BLaER1 treated with 17β-estradiol and CSF1 and Interleukin-3, amounts not matched to agents 10 nM and 100 nM (cell line): ENCODE measurements at regions not wholly inside any gene's neighbourhood (a gene's known extent, or its start where the extent isn't known, plus 50 kb on each side); places are given as distances from the start of the nearest gene placed in this dataset.

ENCODE experiments used
- H3K27ac ChIP-seq, 11 experiments: shearing (Covaris generic); formaldehyde crosslinking; 2 replicates each; pipeline ENCODE4 v1.8.1; 2022
- H3K27me3 ChIP-seq, 11 experiments: shearing (Covaris generic); formaldehyde crosslinking; 2 replicates each; pipeline ENCODE4 v1.8.1; 2022
- H3K36me3 ChIP-seq, 11 experiments: shearing (Covaris generic); formaldehyde crosslinking; 2 replicates each; pipeline ENCODE4 v1.8.1; 2022
- H3K4me1 ChIP-seq, 10 experiments: shearing (Covaris generic); formaldehyde crosslinking; 2 replicates each; pipeline ENCODE4 v1.8.1; 2022
- H3K4me2 ChIP-seq, 11 experiments: shearing (Covaris generic); formaldehyde crosslinking; 2 replicates each; pipeline ENCODE4 v1.8.1; 2022
- H3K4me3 ChIP-seq, 10 experiments: shearing (Covaris generic); formaldehyde crosslinking; 2 replicates each; pipeline ENCODE4 v1.8.1; 2022
- H3K9ac ChIP-seq, 11 experiments: shearing (Covaris generic); formaldehyde crosslinking; 2 replicates each; pipeline ENCODE4 v1.8.1; 2022
- H3K9me3 ChIP-seq, 11 experiments: shearing (Covaris generic); formaldehyde crosslinking; replicated peaks in 1 of 11; 2 replicates each; pipeline ENCODE4 v1.8.1; 2022
- H4K20me1 ChIP-seq, 11 experiments: shearing (Covaris generic); formaldehyde crosslinking; 2 replicates each; pipeline ENCODE4 v1.8.1; 2022
- Cebpa-rat ChIP-seq, 11 experiments: shearing (Covaris generic); IDR thresholded peaks; 2 replicates each; pipeline ENCODE4 v1.8.1; 2022

DNA sequence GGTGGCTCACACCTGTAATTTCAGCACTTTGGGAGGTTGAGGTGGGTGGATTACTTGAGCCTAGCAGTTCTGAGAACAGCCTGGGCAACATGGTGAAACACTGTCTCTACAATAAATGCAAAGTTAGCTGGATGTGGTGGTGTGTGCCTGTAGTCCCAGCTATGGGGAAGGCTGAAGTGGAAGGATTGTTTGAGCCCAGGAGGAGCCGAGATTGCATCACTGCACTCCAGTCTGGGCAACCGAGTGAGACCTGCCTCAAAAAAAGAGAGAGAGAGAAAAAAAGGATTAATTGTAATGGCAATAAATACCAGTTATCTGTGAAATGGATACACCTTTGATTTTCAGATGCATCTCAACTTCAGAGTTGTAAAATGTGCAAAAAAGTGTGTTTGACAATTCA, 58.8 kb downstream of the SPRY1 start:
- peak in 2 of 11 experiments; percentile 11 to 18; a peak in 1 of 22 replicates for TF ChIP-seq Cebpa-rat (IDR thresholded peaks at IDR 0.05)
- peak overlapping the region in 7 of 11 experiments; percentile 15 to 51 (median 36); a peak in 12 of 22 replicates for H3K4me2 ChIP-seq
- H3K4me3 ChIP-seq: no peak overlapping the region
- peaks cover 20 to 31% (median 28%) of the 10 kb centered on the region in 10 experiments for H3K4me1 ChIP-seq
- no peaks in the 10 kb centered on the region for H3K9me3 ChIP-seq
- H3K9ac ChIP-seq: no peak overlapping the region
- no peaks in the 10 kb centered on the region for H3K36me3 ChIP-seq
- peaks cover 0 to 3% (median 0%) of the 10 kb centered on the region in 11 experiments; a peak in 1 of 22 replicates for H4K20me1 ChIP-seq
- no peak overlapping the region for H3K27ac ChIP-seq
- H3K27me3 ChIP-seq: peaks cover 0 to 70% (median 4%) of the 10 kb centered on the region in 11 experiments; a peak in 8 of 22 replicates

GRCh38 chr4:123462007-123462406, 65.4 kb downstream of the SPRY1 start:
- no peak overlapping the region for H3K4me2 ChIP-seq
- H4K20me1 ChIP-seq: no peaks in the 10 kb centered on the region
- H3K36me3 ChIP-seq: no peaks in the 10 kb centered on the region
- TF ChIP-seq Cebpa-rat (IDR thresholded peaks at IDR 0.05): no peak
- peaks cover 0 to 58% (median 0%) of the 10 kb centered on the region in 11 experiments; a peak in 6 of 22 replicates for H3K27me3 ChIP-seq
- peaks cover 0 to 18% (median 12%) of the 10 kb centered on the region in 10 experiments; a peak in 16 of 20 replicates for H3K4me1 ChIP-seq
- H3K9ac ChIP-seq: no peak overlapping the region
- H3K9me3 ChIP-seq: no peaks in the 10 kb centered on the region
- no peak overlapping the region for H3K4me3 ChIP-seq
- H3K27ac ChIP-seq: no peak overlapping the region

DNA sequence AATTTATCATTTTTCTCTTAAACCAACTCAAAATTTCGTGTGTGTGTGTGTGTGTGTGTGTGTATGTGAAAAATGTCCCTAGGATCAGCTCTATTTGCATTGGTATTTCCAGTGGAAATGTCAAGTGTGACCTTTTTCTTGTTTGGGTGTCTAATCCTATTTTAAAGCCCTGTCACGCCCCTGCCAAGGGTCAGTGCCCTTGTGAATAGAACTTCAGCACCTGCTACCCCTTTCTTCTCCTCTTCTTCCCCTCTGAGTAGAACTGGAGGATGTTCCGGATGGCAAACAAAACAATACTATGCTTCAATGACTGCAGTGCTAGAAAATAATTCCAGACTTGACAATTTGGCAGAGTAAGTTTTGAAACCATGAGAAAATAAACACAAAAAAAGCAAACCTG, 67.3 kb downstream of the SPRY1 start:
- H3K9ac ChIP-seq: no peak overlapping the region

DNA sequence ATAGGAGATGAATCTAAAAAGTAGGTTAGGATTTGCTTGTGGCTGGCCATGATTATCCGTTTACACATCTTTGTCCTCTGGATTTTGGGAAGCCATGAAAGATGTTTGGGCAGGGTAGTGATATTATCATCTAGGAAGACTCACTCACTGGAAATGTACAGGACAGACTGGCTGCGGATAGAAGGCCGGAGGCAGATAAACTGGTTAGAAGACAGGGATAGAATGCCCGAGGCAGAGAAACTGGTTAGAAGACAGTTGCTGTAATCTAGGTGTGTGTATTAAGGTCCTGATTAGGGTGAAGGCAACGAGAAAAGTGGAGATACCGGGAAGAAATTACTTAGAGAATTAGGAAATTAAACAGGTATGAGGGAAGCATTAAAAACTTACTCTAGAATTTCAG, 68.8 kb downstream of the SPRY1 start:
- H3K36me3 ChIP-seq: no peaks in the 10 kb centered on the region
- H4K20me1 ChIP-seq: no peaks in the 10 kb centered on the region
- no peak overlapping the region for H3K9ac ChIP-seq
- no peaks in the 10 kb centered on the region for H3K9me3 ChIP-seq
- no peak overlapping the region for H3K27ac ChIP-seq
- H3K4me1 ChIP-seq: peaks cover 0 to 27% (median 10%) of the 10 kb centered on the region in 10 experiments; a peak in 13 of 20 replicates
- no peak for TF ChIP-seq Cebpa-rat (IDR thresholded peaks at IDR 0.05)
- H3K4me3 ChIP-seq: no peak overlapping the region
- peaks cover 0 to 47% (median 0%) of the 10 kb centered on the region in 11 experiments; a peak in 6 of 22 replicates for H3K27me3 ChIP-seq
- H3K4me2 ChIP-seq: no peak overlapping the region

More for the DNA sequence above, 67.3 kb downstream of the SPRY1 start:
- Histone ChIP-seq H3K36me3 (no peaks in the 10 kb centered on the region), H4K20me1 (no peaks in the 10 kb centered on the region), H3K4me2 (peak overlapping the region in 9 of 11 experiments; percentile 22 to 74 (median 48); a peak in 16 of 22 replicates), H3K27ac (no peak overlapping the region), H3K4me1 (peaks cover 0 to 18% (median 12%) of the 10 kb centered on the region in 10 experiments; a peak in 16 of 20 replicates), H3K9me3 (no peaks in the 10 kb centered on the region), H3K4me3 (no peak overlapping the region), H3K27me3 (peaks cover 0 to 53% (median 0%) of the 10 kb centered on the region in 11 experiments; a peak in 6 of 22 replicates)
- no peak for TF ChIP-seq Cebpa-rat (IDR thresholded peaks at IDR 0.05)

DNA sequence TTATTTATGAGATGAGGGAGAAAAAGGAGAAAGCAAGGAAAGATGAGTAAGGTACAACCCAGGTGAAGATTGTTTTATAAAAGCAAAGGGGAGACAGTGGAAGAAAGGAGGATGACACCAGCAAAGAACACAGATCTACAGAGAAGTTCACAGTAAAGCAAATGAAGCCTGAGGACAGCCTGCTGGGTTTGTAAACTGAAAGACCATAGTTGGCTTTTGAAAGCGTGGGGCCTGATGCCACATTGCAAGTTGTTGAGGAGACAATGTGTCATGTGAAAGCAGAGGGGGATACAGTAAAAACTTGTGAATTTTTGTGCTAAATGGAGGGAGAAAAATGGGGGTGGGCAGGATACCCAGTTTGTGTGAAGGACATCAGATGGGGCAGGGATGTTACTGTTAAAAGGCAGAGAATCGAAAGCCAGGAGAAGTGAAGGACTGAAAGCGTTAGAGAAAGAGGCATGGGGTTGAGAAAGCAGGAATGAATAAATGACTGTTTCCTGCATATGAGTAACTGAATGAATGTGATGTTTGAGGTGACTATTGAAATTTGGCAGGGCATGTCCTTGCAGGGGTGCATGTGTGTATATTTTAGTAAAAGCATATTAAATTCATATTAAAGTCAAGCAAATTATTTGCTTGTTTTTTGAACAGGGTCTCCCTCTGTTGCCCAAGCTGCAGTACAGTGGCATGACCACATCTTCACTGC, 69.6 kb downstream of the SPRY1 start:
- Histone ChIP-seq H3K9ac (no peak overlapping the region), H3K4me2 (no peak overlapping the region), H3K27ac (no peak overlapping the region), H3K4me3 (no peak overlapping the region), H3K9me3 (no peaks in the 10 kb centered on the region), H3K36me3 (no peaks in the 10 kb centered on the region), H3K27me3 (peaks cover 0 to 44% (median 0%) of the 10 kb centered on the region in 11 experiments; a peak in 6 of 22 replicates), H4K20me1 (no peaks in the 10 kb centered on the region), H3K4me1 (peaks cover 0 to 27% (median 10%) of the 10 kb centered on the region in 10 experiments; a peak in 13 of 20 replicates)
- TF ChIP-seq Cebpa-rat (IDR thresholded peaks at IDR 0.05): no peak

- Histone ChIP-seq H3K27ac (no peak overlapping the region), H3K36me3 (no peaks in the 10 kb centered on the region), H4K20me1 (no peaks in the 10 kb centered on the region), H3K4me2 (no peak overlapping the region), H3K4me3 (no peak overlapping the region), H3K9ac (no peak overlapping the region), H3K9me3 (no peaks in the 10 kb centered on the region), H3K4me1 (peaks cover 0 to 22% (median 9%) of the 10 kb centered on the region in 10 experiments; a peak in 13 of 20 replicates), H3K27me3 (peaks cover 0 to 29% (median 0%) of the 10 kb centered on the region in 11 experiments; a peak in 6 of 22 replicates)
- TF ChIP-seq Cebpa-rat (IDR thresholded peaks at IDR 0.05): no peak
Measured at GRCh38 chr4:123468479-123469031, 72.0 kb downstream of the SPRY1 start.

DNA sequence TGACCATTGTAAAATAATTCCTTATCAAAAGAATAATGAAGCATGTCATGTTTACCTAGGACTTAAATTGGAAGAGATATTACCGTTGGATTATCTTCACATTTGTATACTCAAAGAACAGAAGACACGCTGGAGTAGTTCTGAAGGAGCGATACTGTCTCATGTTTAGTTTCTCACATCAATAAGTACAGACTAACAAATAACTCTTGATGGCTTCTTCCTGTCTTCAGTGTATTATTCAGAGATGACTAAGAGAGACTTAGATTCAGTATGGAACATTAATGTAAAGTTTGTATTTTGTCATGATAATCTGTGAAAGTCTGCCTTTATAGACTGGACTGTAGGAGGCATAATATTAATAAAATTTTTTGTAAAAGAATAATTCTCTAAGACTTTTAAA, 72.7 kb downstream of the SPRY1 start:
- Histone ChIP-seq H3K9ac (no peak overlapping the region), H4K20me1 (no peaks in the 10 kb centered on the region), H3K27me3 (peaks cover 0 to 22% (median 0%) of the 10 kb centered on the region in 11 experiments; a peak in 6 of 22 replicates), H3K4me3 (no peak overlapping the region), H3K4me2 (no peak overlapping the region), H3K9me3 (no peaks in the 10 kb centered on the region), H3K36me3 (no peaks in the 10 kb centered on the region), H3K27ac (no peak overlapping the region), H3K4me1 (peaks cover 0 to 15% (median 3%) of the 10 kb centered on the region in 10 experiments; a peak in 9 of 20 replicates)
- TF ChIP-seq Cebpa-rat (IDR thresholded peaks at IDR 0.05): no peak

DNA sequence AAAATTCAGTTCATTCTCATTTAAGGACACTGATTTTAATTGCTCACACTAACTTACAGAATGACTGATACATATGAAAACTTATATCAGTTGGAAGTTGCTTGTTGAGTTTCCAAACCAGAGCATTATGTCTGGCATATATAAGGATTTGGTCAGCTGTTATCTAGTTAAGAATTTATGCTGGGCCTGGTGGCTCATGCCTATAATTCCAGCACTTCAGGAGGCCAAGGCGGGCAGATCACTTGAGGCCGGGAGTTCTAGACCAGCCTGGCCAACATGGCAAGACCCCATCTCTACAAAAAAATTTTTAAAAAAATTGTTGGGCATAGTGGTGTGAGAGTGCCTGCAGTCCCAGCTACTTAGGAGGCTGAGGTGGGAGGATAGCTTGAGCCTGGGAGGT, 73.1 kb downstream of the SPRY1 start:
- no peak overlapping the region for H3K4me3 ChIP-seq
- H3K4me1 ChIP-seq: peaks cover 0 to 11% (median under 1%) of the 10 kb centered on the region in 10 experiments; a peak in 3 of 20 replicates
- H3K27me3 ChIP-seq: peaks cover 0 to 19% (median 0%) of the 10 kb centered on the region in 11 experiments; a peak in 6 of 22 replicates
- H3K9ac ChIP-seq: no peak overlapping the region
- H3K4me2 ChIP-seq: no peak overlapping the region
- H4K20me1 ChIP-seq: no peaks in the 10 kb centered on the region
- H3K36me3 ChIP-seq: no peaks in the 10 kb centered on the region
- no peak for TF ChIP-seq Cebpa-rat (IDR thresholded peaks at IDR 0.05)
- H3K27ac ChIP-seq: no peak overlapping the region
- H3K9me3 ChIP-seq: no peaks in the 10 kb centered on the region

DNA sequence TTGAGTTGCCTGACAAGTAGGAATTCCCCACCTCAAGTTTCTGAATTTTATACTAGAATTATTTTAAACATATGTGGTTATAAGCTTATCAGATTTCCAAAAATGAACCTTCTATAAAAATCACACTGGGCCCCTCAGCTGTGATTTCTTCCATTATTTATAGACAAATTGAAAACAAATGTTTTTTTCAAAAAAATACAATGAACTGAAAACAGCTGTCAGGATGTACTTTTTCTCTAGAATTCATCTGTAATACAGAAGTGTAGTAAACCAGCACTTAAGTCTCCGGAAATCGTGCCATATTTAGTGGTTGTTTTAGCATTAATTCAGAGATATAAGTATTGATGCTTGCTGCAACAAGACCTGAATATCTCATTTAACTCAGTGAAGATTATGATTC, 74.0 kb downstream of the SPRY1 start:
- H3K27me3 ChIP-seq: peaks cover 0 to 13% (median 0%) of the 10 kb centered on the region in 11 experiments; a peak in 6 of 22 replicates
- TF ChIP-seq Cebpa-rat (IDR thresholded peaks at IDR 0.05): no peak
- no peak overlapping the region for H3K9ac ChIP-seq
- no peaks in the 10 kb centered on the region for H3K9me3 ChIP-seq
- H4K20me1 ChIP-seq: no peaks in the 10 kb centered on the region
- no peak overlapping the region for H3K4me3 ChIP-seq
- H3K36me3 ChIP-seq: no peaks in the 10 kb centered on the region
- H3K4me2 ChIP-seq: no peak overlapping the region
- H3K27ac ChIP-seq: no peak overlapping the region
- H3K4me1 ChIP-seq: peaks cover 0 to 11% (median 0%) of the 10 kb centered on the region in 10 experiments; a peak in 1 of 20 replicates
